Activated naive CD4-positive, alpha-beta T cell treated with anti-CD3 and anti-CD28 coated beads, Interleukin-2, amount 10 ng/mL, durations not matched to agents 7 days and 5 days (primary cell): ENCODE measurements at regions not wholly inside any gene's neighbourhood (a gene's known extent, or its start where the extent isn't known, plus 50 kb on each side); places are given as distances from the start of the nearest gene placed in this dataset.

ENCODE experiments used
- CTCF ChIA-PET: fragments of 350-600 bp; sonication (Branson Sonifier 250); formaldehyde crosslinking; loops from one replicate; lab custom pipeline; 2021; ENCODE audit warnings: antibody characterized with exemption; lab: Charles Lee
- DNase-seq: peaks from one replicate; pipeline ENCODE4 v3.0.0-alpha.2; 2020
- H3K27ac Mint-ChIP-seq: one replicate; pipeline ENCODE4 v1.8.0; 2021; ENCODE audit warnings: mild to moderate bottlenecking, moderate library complexity, mixed read lengths
- H3K27me3 Mint-ChIP-seq: one replicate; pipeline ENCODE4 v1.8.0; 2021; ENCODE audit warnings: mild to moderate bottlenecking, mixed read lengths
- H3K36me3 Mint-ChIP-seq: one replicate; pipeline ENCODE4 v1.8.0; 2021; ENCODE audit warnings: mixed read lengths
- H3K4me1 Mint-ChIP-seq: one replicate; pipeline ENCODE4 v1.8.0; 2021; ENCODE audit warnings: mixed read lengths
- H3K4me3 Mint-ChIP-seq: one replicate; pipeline ENCODE4 v1.8.0; 2021; ENCODE audit warnings: mild to moderate bottlenecking, moderate library complexity, mixed read lengths
- H3K9me3 Mint-ChIP-seq: one replicate; pipeline ENCODE4 v1.8.0; 2021; ENCODE audit warnings: mixed read lengths

GRCh38 chr11:30174265-30175020, 56.4 kb upstream of the FSHB start:
- no peaks in the 10 kb centered on the region for H3K4me1 Mint-ChIP-seq
- H3K9me3 Mint-ChIP-seq, result peaks cover 9% of the 10 kb centered on the region
- H3K36me3 Mint-ChIP-seq, result no peaks in the 10 kb centered on the region
- no peaks in the 10 kb centered on the region for H3K27me3 Mint-ChIP-seq
- no peak for DNase-seq
- no peak overlapping the region for H3K27ac Mint-ChIP-seq
- H3K4me3 Mint-ChIP-seq, result no peak overlapping the region
- CTCF ChIA-PET, result no interaction called here
